IPS-20b (cell line): ENCODE measurements at regions not wholly inside any gene's neighbourhood (a gene's known extent, or its start where the extent isn't known, plus 50 kb on each side); places are given as distances from the start of the nearest gene placed in this dataset.

Experiments used
- H3K27ac ChIP-seq: one replicate; pipeline ENCODE4 v1.5.1; 2013; ENCODE audit warnings: low read length
- H3K27me3 ChIP-seq: 2 replicates; pipeline ENCODE4 v1.6.1; 2013; ENCODE audit warnings: mild to moderate bottlenecking, low read length, inconsistent platforms; ENCODE audit not compliant: insufficient read depth
- H3K36me3 ChIP-seq: 2 replicates; pipeline ENCODE4 v1.6.1; 2013; ENCODE audit warnings: low read depth, mild to moderate bottlenecking, inconsistent platforms, low read length, moderate library complexity; ENCODE audit not compliant: insufficient read depth
- H3K4me1 ChIP-seq: 2 replicates; pipeline ENCODE4 v1.6.1; 2013; ENCODE audit warnings: mild to moderate bottlenecking, control low read depth, inconsistent platforms, low read length, moderate library complexity; ENCODE audit not compliant: insufficient read depth
- H3K4me3 ChIP-seq: 2 replicates; pipeline ENCODE4 v1.5.1; 2013; ENCODE audit warnings: mild to moderate bottlenecking, low read length, inconsistent platforms
- H3K9ac ChIP-seq: 2 replicates; pipeline ENCODE4 v1.6.1; 2013; ENCODE audit warnings: low read depth, mild to moderate bottlenecking, inconsistent platforms, low read length, moderate library complexity
- H3K9me3 ChIP-seq: 2 replicates; pipeline ENCODE4 v1.6.1; 2013; ENCODE audit warnings: mild to moderate bottlenecking, low read depth, low read length, inconsistent platforms; ENCODE audit not compliant: insufficient read depth

DNA sequence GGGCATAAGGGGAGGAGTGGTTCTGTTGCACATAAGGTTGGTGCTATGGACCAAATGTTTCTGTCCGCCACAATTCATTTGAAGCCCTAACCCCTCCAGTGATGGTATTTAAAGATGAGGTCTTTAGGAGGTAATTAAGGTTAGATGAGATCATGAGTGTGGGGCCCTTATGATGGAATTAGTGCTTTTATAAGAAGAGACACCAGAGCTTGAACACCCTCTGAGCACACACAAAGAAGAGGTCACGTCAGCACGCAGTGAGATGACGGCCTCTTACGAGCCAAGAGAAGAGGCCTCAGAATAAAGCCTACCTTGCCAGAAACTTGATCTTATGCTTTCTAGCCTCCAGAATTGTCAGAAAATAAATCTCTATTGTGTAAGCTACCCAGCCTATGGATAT is 386.4 kb upstream of the CYRIA start:
- Histone ChIP-seq H3K27me3 (no peaks in the 10 kb centered on the region), H3K4me3 (no peak overlapping the region), H3K9ac (no peak overlapping the region), H3K4me1 (peaks cover under 1% of the 10 kb centered on the region; the same call in 1 of the 2 replicates), H3K9me3 (no peaks in the 10 kb centered on the region), H3K27ac (no peak overlapping the region), H3K36me3 (no peaks in the 10 kb centered on the region)

GRCh38 chr2:17051538-17051937 is 385.9 kb upstream of the CYRIA start:
- Histone ChIP-seq H3K9ac (no peak overlapping the region), H3K4me3 (no peak overlapping the region), H3K27ac (no peak overlapping the region), H3K27me3 (no peaks in the 10 kb centered on the region), H3K36me3 (no peaks in the 10 kb centered on the region), H3K9me3 (no peaks in the 10 kb centered on the region), H3K4me1 (no peaks in the 10 kb centered on the region; the same call in 1 of the 2 replicates)

DNA sequence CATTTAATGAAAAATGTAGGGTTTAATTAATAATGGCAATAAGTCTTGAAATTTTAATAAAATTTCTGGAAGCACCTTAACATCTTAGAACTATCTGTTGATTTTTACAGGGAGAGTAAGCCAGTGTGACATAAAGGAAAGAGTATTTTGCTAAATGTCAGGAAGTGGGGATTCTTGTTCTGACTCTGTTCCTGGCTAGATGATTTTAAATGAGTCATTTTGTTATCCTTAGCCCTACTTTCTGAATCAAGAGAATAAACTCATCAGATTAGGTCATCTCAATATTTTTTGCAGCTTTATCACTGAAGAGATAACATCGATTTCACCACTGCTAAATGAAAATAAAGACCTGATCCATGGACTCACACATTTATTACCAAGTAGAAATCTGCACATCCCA is 377.5 kb upstream of the CYRIA start:
- Histone ChIP-seq H3K9me3 (no peaks in the 10 kb centered on the region), H3K4me1 (no peaks in the 10 kb centered on the region), H3K4me3 (no peak overlapping the region), H3K36me3 (no peaks in the 10 kb centered on the region), H3K27ac (no peak overlapping the region), H3K27me3 (no peaks in the 10 kb centered on the region), H3K9ac (no peak overlapping the region)

- H3K4me3 ChIP-seq, result no peak overlapping the region
- H3K9ac ChIP-seq, result no peak overlapping the region
- H3K4me1 ChIP-seq, result no peaks in the 10 kb centered on the region
- H3K27me3 ChIP-seq, result no peaks in the 10 kb centered on the region
- H3K36me3 ChIP-seq, result no peaks in the 10 kb centered on the region
- H3K27ac ChIP-seq, result no peak overlapping the region
- H3K9me3 ChIP-seq, result no peaks in the 10 kb centered on the region
These were observed 370.7 kb upstream of the CYRIA start for GRCh38 chr2:17036361-17036760.

DNA sequence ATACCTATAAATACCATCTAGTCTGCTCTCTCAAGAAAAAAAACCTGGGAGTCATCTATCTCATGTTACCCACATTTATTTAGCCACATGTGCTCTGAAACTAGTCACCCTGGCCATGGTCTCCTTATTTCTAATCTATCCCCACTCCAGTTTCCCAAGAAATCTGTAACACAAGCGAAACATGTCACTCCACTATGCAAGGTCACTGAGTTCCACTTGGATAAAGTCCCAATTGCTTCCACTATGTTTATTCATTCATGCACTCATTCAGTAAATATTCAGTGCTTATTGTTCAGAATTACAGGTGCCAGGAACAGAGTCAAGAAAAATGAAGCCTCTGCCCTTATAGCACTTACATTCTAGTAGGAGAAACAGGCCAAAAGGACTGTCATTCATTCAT is 369.4 kb upstream of the CYRIA start:
- Histone ChIP-seq H3K9me3 (no peaks in the 10 kb centered on the region), H3K4me1 (no peaks in the 10 kb centered on the region), H3K36me3 (no peaks in the 10 kb centered on the region), H3K27me3 (no peaks in the 10 kb centered on the region), H3K9ac (no peak overlapping the region), H3K27ac (no peak overlapping the region), H3K4me3 (no peak overlapping the region)

GRCh38 chr2:17030047-17030446 is 364.4 kb upstream of the CYRIA start:
- Histone ChIP-seq H3K9me3 (no peaks in the 10 kb centered on the region), H3K27ac (no peak overlapping the region), H3K4me1 (no peaks in the 10 kb centered on the region), H3K9ac (no peak overlapping the region), H3K4me3 (no peak overlapping the region), H3K36me3 (no peaks in the 10 kb centered on the region), H3K27me3 (no peaks in the 10 kb centered on the region)

DNA sequence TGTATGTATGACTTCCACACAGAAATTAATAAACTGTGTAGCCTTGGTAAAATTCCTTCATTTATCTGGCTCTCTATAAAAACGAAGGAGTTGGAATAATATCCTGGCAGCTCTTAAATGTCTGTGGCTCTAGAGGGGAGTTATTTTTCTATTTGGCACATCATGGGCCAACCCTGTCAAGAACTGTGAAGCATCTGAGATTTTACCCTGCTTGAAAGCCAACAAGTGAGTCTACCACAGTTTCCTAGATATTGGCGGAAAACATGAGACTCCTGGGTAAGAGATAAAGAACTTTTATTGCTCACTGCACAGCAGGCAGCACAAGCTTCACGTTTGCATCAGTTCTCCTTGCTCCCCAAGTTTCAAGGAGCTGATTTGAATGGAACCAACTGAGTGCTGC is 346.7 kb upstream of the CYRIA start:
- no peaks in the 10 kb centered on the region for H3K9me3 ChIP-seq
- no peak overlapping the region for H3K4me3 ChIP-seq
- no peak overlapping the region for H3K27ac ChIP-seq
- no peak overlapping the region for H3K9ac ChIP-seq
- no peaks in the 10 kb centered on the region for H3K36me3 ChIP-seq
- no peaks in the 10 kb centered on the region for H3K27me3 ChIP-seq
- no peaks in the 10 kb centered on the region for H3K4me1 ChIP-seq

- Histone ChIP-seq H3K27me3 (no peaks in the 10 kb centered on the region), H3K4me3 (no peak overlapping the region), H3K36me3 (no peaks in the 10 kb centered on the region), H3K27ac (no peak overlapping the region), H3K9me3 (no peaks in the 10 kb centered on the region), H3K4me1 (no peaks in the 10 kb centered on the region), H3K9ac (no peak overlapping the region)
These were observed 344.5 kb upstream of the CYRIA start for GRCh38 chr2:17010104-17010503.

GRCh38 chr2:17000184-17000482 is 334.5 kb upstream of the CYRIA start:
- H3K4me3 ChIP-seq, result no peak overlapping the region
- H3K27ac ChIP-seq, result no peak overlapping the region
- H3K27me3 ChIP-seq, result no peaks in the 10 kb centered on the region
- no peak overlapping the region for H3K9ac ChIP-seq
- H3K9me3 ChIP-seq, result no peaks in the 10 kb centered on the region
- H3K4me1 ChIP-seq, result no peaks in the 10 kb centered on the region
- H3K36me3 ChIP-seq, result no peaks in the 10 kb centered on the region

GRCh38 chr2:16999347-17000183 is 333.9 kb upstream of the CYRIA start:
- no peak overlapping the region for H3K4me3 ChIP-seq
- H3K9ac ChIP-seq, result no peak overlapping the region
- H3K36me3 ChIP-seq, result no peaks in the 10 kb centered on the region
- H3K9me3 ChIP-seq, result no peaks in the 10 kb centered on the region
- no peaks in the 10 kb centered on the region for H3K27me3 ChIP-seq
- H3K27ac ChIP-seq, result no peak overlapping the region
- no peaks in the 10 kb centered on the region for H3K4me1 ChIP-seq

DNA sequence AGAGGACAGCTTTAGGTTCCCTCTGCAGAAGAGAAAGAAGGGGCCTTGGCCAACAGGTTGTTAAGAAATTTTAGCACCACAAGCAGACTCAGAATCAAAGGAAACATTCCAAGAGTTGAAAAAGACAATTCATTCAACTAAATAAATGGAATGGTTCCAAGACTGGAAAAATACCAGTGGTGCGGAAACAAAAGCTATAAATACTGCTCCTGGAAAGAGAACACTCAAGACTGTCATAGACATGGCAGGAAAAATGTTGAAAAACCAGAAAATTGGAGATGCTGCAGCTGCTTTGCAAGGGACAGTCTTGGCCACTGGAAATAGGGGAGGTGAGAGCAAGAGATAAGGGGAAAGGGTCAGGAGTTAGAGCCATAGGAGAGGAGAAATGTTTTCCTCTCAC is 312.7 kb upstream of the CYRIA start:
- H3K27me3 ChIP-seq, result no peaks in the 10 kb centered on the region
- no peaks in the 10 kb centered on the region for H3K9me3 ChIP-seq

DNA sequence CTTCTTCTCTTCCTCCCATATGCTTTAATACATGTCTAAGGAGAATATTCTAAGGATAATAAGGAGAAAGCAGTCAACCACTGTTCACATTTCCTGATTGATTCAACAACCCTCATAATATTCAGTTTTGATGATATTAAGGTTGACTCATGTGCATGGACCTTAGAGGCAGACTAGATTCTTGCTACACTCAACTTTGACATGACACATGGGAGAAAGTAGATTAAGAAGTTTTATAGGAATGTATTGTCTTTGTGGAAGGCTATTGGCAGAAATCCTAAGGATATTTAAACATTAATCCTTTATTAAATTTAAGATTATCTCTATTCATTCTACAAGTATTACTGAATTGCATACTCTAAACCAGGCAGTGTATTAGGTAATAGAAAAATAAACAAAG is 309.1 kb upstream of the CYRIA start:
- Histone ChIP-seq H3K9ac (no peak overlapping the region), H3K27me3 (no peaks in the 10 kb centered on the region), H3K36me3 (no peaks in the 10 kb centered on the region), H3K4me3 (no peak overlapping the region), H3K27ac (no peak overlapping the region), H3K4me1 (no peaks in the 10 kb centered on the region), H3K9me3 (no peaks in the 10 kb centered on the region)

More for the DNA sequence above, 312.7 kb upstream of the CYRIA start:
- no peak overlapping the region for H3K9ac ChIP-seq
- no peak overlapping the region for H3K27ac ChIP-seq
- H3K4me3 ChIP-seq, result no peak overlapping the region
- H3K36me3 ChIP-seq, result no peaks in the 10 kb centered on the region
- H3K4me1 ChIP-seq, result no peaks in the 10 kb centered on the region
